ENCODE measurements at regions not wholly inside any gene's neighbourhood (a gene's known extent, or its start where the extent isn't known, plus 50 kb on each side); places are given as distances from the start of the nearest gene placed in this dataset.

DNA sequence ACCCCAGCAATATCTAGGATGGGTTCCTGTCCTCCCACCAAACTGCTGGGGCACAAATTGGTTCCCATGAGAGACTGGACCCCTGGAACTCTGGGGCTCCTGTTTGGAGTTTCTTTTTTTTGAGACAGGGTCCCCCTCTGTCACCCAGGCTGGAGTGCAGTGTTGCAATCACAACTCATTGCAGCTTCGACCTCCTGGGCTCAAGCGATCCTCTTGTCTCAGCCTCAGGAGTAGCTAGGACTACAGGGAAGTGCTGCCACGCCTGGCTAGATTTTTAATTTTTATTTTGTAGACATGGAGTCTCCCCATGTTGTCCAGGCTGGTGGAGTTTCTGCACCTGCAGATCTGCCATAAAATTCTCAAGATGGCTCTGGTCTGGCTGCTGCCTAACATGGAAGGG lies 56.3 kb upstream of the BRD7 start:
- Histone ChIP-seq H4K20me1 (ENCODE audit: control insufficient read depth, insufficient read depth) (no peaks in the 10 kb centered on the region), H3K9me3 (replicated peaks; ENCODE audit: control insufficient read depth, insufficient read depth, low read length) (no peaks in the 10 kb centered on the region), H3K4me3 (no peak overlapping the region), H3K79me2 (ENCODE audit: control insufficient read depth, insufficient read depth, low read length) (no peaks in the 10 kb centered on the region), H2AFZ (ENCODE audit: control insufficient read depth, low read depth, low read length) (no peak overlapping the region), H3K9ac (ENCODE audit: control insufficient read depth, insufficient read depth, low read length) (no peak overlapping the region), H3K36me3 (ENCODE audit: control insufficient read depth in 2 of 2, insufficient read depth in 2 of 2, low read length in 1 of 2) (no peaks in the 10 kb centered on the region), H3K27ac (ENCODE audit: control insufficient read depth, insufficient read depth) (no peak overlapping the region), H3K4me1 (ENCODE audit: control insufficient read depth, insufficient read depth, low read length) (no peaks in the 10 kb centered on the region), H3K4me2 (ENCODE audit: control insufficient read depth, insufficient read depth) (no peak overlapping the region), H3K27me3 (replicated peaks in 1 of 2; ENCODE audit: control insufficient read depth in 2 of 2, insufficient read depth in 2 of 2, low read length in 1 of 2) (no peaks in the 10 kb centered on the region)
- TF ChIP-seq PAX8 (IDR thresholded peaks at IDR 0.05) (no peak), ZNF217 (IDR thresholded peaks at IDR 0.05) (no peak)
- TF ChIP-seq, protein P1, sequence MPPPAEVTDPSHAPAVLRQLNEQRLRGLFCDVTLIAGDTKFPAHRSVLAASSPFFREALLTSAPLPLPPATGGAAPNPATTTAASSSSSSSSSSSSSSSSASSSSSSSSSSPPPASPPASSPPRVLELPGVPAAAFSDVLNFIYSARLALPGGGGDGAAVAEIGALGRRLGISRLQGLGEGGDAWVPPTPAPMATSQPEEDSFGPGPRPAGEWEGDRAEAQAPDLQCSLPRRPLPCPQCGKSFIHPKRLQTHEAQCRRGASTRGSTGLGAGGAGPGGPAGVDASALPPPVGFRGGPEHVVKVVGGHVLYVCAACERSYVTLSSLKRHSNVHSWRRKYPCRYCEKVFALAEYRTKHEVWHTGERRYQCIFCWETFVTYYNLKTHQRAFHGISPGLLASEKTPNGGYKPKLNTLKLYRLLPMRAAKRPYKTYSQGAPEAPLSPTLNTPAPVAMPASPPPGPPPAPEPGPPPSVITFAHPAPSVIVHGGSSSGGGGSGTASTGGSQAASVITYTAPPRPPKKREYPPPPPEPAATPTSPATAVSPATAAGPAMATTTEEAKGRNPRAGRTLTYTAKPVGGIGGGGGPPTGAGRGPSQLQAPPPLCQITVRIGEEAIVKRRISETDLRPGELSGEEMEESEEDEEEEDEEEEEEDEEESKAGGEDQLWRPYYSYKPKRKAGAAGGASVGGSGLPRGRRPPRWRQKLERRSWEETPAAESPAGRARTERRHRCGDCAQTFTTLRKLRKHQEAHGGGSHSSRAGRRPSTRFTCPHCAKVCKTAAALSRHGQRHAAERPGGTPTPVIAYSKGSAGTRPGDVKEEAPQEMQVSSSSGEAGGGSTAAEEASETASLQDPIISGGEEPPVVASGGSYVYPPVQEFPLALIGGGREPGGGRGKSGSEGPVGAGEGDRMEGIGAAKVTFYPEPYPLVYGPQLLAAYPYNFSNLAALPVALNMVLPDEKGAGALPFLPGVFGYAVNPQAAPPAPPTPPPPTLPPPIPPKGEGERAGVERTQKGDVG (CRISPR knock-in tag; IDR thresholded peaks at IDR 0.05) = no peak
- ChIA-PET POLR2A (interaction anchor here (0.6 kb wide), 1 partner anchor 131 kb away, joined by 5 read pairs; no protein-coding TSS in a partner anchor), CTCF (no interaction called here), RAD21 (ENCODE audit: unreplicated experiment) (no interaction called here), SMC1A (ENCODE audit: uncharacterized antibody, unreplicated experiment) (no interaction called here)
- BruUV-seq (replicated peaks) = no TSS peak
- 31% methylated on average over 3 of the region's 3 CpGs for WGBS (ENCODE audit: insufficient coverage, insufficient replicate concordance, low lambda C conversion rate, missing lambda C conversion rate)
- ATAC-seq (no peak), DNase-seq (ENCODE audit: low read depth, low spot score) (no peak), FAIRE-seq (no peak)
- intact Hi-C loops (cut with micrococcal nuclease; ENCODE audit: unreplicated experiment) = no loop called here
- in situ Hi-C loops (cut with MboI) = no loop called here

DNA sequence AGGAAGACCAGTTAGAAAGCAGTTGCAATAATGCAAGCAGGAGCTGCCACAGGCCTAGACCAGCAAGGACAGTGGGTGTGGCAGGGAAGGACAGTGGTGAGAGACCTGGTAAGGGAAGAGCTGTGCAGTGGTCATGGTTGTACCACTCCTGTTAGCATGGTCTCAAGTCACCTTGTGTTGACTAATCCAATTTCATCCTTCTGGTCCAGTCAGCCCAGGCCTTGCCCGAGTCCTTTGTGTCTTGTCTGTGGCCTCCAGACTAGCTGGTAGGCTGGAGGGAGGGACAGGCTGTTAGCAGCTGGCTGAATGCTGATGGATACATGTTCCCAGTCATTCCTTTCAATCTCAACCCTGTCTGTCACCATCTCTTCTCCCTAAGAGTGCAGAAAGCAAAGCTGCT lies 54.1 kb upstream of the BRD7 start:
- CTCF ChIA-PET = no interaction called here
- no peak overlapping the region for H3K9ac ChIP-seq (ENCODE audit: control insufficient read depth, insufficient read depth, low read length)
- no peaks in the 10 kb centered on the region for H3K36me3 ChIP-seq (ENCODE audit: control insufficient read depth in 2 of 2, insufficient read depth in 2 of 2, low read length in 1 of 2)
- SMC1A ChIA-PET (ENCODE audit: uncharacterized antibody, unreplicated experiment) = no interaction called here
- peaks cover 3% of the 10 kb centered on the region; the same call in 2 of the 3 replicates for H3K9me3 ChIP-seq (replicated peaks; ENCODE audit: control insufficient read depth, insufficient read depth, low read length)
- WGBS (ENCODE audit: insufficient coverage, insufficient replicate concordance, low lambda C conversion rate, missing lambda C conversion rate) = 33% methylated on average over 1 of the region's 1 CpG
- H4K20me1 ChIP-seq (ENCODE audit: control insufficient read depth, insufficient read depth) = no peaks in the 10 kb centered on the region
- no peaks in the 10 kb centered on the region for H3K27me3 ChIP-seq (replicated peaks in 1 of 2; ENCODE audit: control insufficient read depth in 2 of 2, insufficient read depth in 2 of 2, low read length in 1 of 2)
- DNase-seq (ENCODE audit: low read depth, low spot score) (no peak), FAIRE-seq (no peak), ATAC-seq (no peak)
- BruUV-seq (replicated peaks) = no TSS peak
- no peaks in the 10 kb centered on the region for H3K79me2 ChIP-seq (ENCODE audit: control insufficient read depth, insufficient read depth, low read length)
- POLR2A ChIA-PET = no interaction called here
- no peak overlapping the region for H2AFZ ChIP-seq (ENCODE audit: control insufficient read depth, low read depth, low read length)
- intact Hi-C loops (cut with micrococcal nuclease; ENCODE audit: unreplicated experiment) (no loop called here), in situ Hi-C loops (cut with MboI) (no loop called here)
- H3K4me1 ChIP-seq (ENCODE audit: control insufficient read depth, insufficient read depth, low read length) = no peaks in the 10 kb centered on the region
- no peak overlapping the region for H3K27ac ChIP-seq (ENCODE audit: control insufficient read depth, insufficient read depth)
- RAD21 ChIA-PET (ENCODE audit: unreplicated experiment) = no interaction called here
- no peak overlapping the region for H3K4me2 ChIP-seq (ENCODE audit: control insufficient read depth, insufficient read depth)
- no peak overlapping the region for H3K4me3 ChIP-seq
- TF ChIP-seq CEBPB (IDR thresholded peaks at IDR 0.05; ENCODE audit: borderline replicate concordance in 1 of 2, low read depth in 2 of 2, low read length in 2 of 2) (no peak), BHLHE40 (IDR thresholded peaks at IDR 0.05; ENCODE audit: borderline replicate concordance in 1 of 2, low read depth in 2 of 2, low read length in 1 of 2) (no peak), POLR2AphosphoS2 (IDR thresholded peaks at IDR 0.05; ENCODE audit: low read depth, low read length) (no peak), SMAD1 (IDR thresholded peaks at IDR 0.05; ENCODE audit: low read depth, partially characterized antibody) (no peak), SIX5 (IDR thresholded peaks at IDR 0.05; ENCODE audit: low read depth, low read length, severe bottlenecking) (no peak), BRCA1 (IDR thresholded peaks at IDR 0.05; ENCODE audit: low read depth, low read length) (no peak), NR2F1 (conservative IDR thresholded peaks at IDR 0.05) (no peak), SUPT20H (IDR thresholded peaks at IDR 0.05; ENCODE audit: borderline replicate concordance, control insufficient read depth, low read depth, low read length) (no peak), POLR2A (IDR thresholded peaks at IDR 0.05; ENCODE audit: low read depth, low read length) (no peak), MTA2 (IDR thresholded peaks at IDR 0.05; ENCODE audit: low read depth) (no peak)
- TF ChIP-seq, protein P2, sequence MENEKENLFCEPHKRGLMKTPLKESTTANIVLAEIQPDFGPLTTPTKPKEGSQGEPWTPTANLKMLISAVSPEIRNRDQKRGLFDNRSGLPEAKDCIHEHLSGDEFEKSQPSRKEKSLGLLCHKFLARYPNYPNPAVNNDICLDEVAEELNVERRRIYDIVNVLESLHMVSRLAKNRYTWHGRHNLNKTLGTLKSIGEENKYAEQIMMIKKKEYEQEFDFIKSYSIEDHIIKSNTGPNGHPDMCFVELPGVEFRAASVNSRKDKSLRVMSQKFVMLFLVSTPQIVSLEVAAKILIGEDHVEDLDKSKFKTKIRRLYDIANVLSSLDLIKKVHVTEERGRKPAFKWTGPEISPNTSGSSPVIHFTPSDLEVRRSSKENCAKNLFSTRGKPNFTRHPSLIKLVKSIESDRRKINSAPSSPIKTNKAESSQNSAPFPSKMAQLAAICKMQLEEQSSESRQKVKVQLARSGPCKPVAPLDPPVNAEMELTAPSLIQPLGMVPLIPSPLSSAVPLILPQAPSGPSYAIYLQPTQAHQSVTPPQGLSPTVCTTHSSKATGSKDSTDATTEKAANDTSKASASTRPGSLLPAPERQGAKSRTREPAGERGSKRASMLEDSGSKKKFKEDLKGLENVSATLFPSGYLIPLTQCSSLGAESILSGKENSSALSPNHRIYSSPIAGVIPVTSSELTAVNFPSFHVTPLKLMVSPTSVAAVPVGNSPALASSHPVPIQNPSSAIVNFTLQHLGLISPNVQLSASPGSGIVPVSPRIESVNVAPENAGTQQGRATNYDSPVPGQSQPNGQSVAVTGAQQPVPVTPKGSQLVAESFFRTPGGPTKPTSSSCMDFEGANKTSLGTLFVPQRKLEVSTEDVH (IDR thresholded peaks at IDR 0.05; ENCODE audit: low read depth, partially characterized antibody) = no peak
